HG03439 (cell line): ENCODE measurements at regions not wholly inside any gene's neighbourhood (a gene's known extent, or its start where the extent isn't known, plus 50 kb on each side); places are given as distances from the start of the nearest gene placed in this dataset.
"Not testable (repeated sequence)": the region's sequence is repeated elsewhere in the genome, so short reads cannot be mapped to it uniquely, and the experiment has no call there.

Source experiments
- ATAC-seq: cut with Tn5 transposase; IDR thresholded peaks from one replicate; pipeline ENCODE4 v1.9.1; 2021; ENCODE audit warnings: mild to moderate bottlenecking, moderate library complexity; ENCODE audit not compliant: unreplicated experiment

DNA sequence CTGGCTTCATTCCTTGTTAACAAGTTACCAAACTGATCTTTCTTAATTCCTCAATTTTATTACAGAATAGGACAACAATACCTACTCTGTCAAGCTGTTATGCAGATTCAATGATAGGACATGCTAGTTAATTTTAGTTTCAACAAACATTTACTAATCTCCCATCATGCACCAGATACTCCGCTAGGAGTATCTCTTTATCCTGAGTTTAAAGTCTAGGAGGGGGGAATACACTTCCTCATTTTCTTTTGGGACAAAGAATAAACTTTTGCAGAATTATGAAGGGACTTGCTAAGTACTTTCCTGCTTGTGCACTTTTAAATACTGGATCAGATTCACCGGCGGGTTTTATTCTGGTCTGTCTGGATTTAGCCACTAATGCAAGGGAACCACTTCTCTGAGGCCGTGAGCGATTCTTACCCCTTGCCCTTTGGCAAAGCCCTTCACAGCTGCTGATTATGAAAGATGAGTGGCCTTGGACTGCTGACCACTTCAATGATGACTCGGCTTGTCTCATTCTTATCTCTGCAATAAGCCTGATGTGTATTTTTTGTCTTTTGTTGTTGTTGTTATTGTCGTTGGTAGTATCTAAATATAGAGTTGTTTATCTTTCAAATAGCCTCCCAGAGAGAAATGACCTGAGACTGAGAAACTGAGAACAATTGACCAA is 73.9 kb downstream of the RMI1 start:
- ATAC-seq: no peak

DNA sequence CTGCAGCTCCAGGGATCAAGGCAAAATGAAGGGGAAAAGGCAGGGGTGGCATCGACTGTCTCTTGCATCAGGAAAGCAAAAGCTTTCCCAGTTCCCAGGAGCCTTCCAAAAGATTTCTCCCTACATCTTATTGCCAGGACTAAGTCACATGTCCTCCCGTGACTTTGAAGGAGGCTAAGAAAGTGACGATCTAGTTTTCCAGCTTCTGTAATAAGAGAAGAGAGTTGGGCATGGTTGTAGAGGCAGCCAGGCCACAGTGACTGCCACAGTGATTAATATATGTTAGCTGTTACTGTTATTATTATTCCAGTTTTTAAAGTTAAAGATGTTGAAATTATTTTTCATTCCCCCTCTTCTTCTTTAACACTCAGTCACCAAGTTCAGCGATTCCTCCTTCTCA is 77.1 kb downstream of the RMI1 start:
- ATAC-seq: no peak

DNA sequence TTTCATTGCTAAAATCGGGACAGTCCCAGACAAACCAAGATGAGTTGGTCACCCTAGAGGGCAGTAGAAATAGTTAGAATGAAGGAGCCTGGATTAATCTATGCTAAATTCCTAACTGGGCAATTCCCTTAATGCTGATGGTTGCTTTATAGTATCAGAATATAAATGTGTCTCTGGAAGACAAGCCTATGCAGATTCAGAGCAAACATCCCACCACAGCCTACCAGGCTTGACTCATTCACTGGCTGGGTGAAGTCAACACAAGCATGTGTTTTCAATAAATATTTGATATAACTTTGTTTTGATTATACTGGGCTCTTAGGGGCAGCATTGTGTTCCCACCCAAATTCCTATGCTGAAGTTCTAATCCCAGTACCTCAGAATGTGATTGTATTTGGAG is 79.3 kb downstream of the RMI1 start:
- ATAC-seq: no peak

DNA sequence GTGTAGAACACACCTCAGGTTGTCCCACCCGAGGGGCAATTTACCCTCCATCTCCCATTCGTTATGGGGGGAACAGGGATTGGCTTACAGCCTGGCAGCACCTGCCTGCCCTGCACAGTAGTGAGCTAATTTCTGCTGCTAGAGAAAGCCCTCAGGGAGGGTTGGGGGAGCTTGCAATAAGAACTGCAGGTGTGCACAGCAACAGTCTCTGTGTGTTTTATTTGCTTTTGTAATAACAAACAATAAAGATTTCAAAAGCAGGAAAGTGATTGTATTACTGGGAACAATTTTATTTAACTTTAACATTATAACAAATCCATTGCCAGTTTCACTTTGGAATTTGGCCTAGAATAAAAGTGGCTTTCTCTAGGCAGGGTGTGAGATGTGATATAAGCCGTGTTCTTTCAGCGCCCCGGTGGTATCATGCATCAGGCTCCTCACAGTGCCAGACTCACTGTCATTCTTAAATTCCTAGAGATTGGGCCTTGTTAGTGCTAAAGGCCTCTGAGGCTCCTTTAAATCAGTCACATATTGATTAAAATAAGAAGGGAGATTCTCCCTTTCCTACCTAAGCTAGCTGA is 81.1 kb downstream of the RMI1 start:
- no peak for ATAC-seq

DNA sequence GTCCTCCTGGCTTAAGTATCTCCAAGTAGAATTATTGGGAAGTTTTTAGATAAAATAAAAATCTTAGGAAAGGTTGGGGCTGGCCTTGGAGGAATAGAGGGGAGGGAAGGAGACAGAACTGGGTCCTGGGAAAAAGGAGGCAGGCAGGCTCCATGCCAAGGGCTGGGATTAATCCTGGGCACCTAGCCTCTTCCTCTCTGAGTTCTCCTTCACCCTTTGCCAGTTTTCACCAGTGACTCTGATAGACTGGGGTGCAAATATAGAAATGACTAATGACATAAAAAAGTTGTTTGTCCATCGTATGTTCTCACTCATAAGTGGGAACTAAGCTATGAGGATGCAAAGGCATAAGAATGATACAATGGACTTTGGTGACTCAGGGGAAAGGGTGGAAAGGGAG is 81.9 kb downstream of the RMI1 start:
- no peak for ATAC-seq

DNA sequence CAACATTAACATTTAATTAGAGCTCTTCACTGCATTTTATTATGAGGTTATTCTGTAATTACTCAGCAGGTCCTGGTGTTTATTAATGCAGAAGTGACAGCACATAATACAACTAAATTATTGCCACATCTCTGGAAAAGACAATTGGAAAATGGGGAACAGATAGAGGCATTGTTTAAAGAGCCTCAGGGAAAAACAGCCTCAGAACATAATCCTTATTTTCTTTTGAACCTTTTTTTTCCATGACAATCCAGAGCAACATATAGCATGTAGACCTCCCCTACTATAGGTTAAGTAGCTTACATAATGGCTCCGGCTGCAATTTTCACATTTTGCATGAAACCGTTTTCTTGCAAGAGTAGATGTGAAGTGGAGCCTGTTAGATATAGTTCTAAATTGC is 87.2 kb downstream of the RMI1 start:
- no peak for ATAC-seq

DNA sequence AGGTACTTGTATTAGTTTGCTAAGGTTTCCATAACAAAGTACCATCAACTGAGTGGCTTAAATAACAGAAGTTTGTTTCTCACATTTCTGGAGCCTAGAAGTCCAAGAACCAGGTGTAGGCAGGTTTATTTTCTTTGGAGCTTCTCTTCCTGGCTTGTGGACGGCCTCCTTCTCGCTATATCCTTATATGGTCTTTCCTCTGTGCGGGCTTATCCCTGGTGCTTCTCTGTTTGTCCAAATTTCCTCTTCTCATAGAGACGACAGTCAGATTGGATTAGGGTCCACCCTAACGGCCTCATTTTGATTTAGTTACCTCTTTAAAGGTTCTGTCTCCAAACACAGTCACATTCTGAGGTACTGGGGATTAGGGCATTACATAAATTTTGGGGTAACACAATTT is 88.3 kb downstream of the RMI1 start:
- no peak for ATAC-seq

DNA sequence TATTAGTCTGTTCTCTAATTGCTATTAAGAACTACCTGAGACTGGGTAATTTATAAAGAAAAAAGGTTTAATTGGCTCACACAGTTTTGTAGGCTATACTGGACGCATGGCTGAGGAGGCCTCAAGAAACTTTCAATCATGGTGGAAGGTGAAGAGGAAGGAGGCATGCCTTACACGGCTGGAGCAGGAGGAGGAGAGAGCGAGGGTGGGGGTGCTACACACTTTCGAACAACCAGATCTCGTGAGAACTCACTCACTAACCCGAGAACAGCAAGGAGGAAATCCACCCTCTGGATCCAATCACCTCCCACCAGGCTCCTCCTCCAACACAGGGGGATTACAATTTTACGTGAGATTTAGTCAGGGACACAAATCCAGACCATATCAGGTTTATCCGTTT is 90.0 kb downstream of the RMI1 start:
- ATAC-seq: no peak

DNA sequence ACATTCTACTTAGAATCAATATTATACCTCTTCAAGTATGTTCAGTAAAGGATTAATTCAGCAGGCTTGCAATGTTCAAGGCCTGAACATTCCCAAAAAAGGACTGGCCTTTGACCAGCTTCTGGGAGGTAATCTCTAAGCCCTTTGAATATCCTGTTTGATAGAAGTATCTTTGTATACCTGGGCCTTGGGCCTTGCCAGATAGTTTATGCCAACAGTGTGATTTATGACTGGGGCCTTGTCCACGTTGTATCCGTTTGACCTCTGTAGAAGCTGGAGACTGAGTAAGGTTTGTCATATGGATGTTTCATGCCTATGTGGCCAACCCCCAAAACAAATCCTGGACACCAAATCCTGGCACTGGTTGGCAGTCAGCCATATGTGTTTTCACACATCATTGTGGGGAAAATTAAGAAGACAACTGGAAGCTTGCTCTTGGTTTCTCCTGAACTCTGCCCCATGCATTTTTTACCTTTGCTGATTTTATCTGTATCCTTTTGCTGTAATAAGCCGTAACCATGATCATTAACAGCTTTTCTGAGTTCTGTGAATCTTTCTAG is 92.1 kb downstream of the RMI1 start:
- ATAC-seq: no peak

DNA sequence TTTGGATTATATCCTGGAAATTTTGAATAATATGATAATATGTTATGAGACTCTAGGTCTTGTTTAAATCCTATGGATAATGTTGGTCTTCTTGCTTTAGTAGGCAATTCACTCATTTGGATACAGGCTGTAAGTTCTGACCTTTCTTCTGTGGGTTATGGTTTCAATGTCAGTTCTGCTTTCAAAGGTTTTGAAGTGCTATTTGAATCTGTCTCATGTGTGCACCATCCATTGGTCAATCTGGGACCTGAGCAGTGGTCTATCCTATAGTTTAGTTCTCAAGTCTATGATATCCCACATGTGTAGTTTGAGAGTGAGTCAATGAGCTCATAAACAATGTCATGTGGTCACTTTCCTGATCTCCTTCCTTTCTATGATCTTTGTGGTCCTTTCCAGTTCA is 94.4 kb downstream of the RMI1 start:
- no peak for ATAC-seq

DNA sequence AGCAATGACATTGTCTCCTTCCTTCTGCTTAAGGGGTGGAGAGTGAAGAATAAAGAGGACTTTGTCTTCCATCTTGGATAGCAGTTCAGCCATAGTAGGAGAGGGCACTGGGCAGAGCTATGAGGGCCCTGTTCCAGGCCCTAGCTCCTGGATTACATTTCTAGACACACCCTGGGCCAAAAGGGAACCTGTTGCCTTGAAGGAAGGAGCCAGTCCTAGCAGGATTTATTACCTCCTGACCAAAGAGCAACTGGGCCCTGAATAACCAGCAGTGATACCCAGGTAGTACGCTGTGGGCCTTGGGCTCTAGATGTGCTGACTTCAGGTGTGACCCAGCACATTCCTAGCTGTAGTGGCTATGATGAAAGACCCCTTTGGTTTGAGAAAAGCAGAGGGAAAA is 95.8 kb downstream of the RMI1 start:
- no peak for ATAC-seq

DNA sequence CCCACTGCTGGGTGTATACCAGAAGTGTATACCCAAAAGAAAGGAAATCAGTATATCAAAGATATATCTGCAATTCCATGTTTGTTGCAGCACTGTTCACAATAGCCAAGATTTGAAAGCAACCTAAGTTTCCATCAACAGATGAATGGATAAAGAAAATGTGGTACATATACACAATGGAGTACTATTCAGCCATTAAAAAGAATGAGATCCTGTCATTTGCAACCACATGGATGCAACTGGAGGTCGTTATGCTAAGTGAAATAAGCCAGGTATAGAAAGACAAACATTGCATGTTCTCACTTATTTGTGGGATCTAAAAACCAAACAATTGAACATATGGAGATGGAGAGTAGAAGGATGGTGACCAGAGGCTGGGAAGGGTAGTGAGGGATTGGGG is 97.2 kb downstream of the RMI1 start:
- not testable (repeated sequence) for ATAC-seq

DNA sequence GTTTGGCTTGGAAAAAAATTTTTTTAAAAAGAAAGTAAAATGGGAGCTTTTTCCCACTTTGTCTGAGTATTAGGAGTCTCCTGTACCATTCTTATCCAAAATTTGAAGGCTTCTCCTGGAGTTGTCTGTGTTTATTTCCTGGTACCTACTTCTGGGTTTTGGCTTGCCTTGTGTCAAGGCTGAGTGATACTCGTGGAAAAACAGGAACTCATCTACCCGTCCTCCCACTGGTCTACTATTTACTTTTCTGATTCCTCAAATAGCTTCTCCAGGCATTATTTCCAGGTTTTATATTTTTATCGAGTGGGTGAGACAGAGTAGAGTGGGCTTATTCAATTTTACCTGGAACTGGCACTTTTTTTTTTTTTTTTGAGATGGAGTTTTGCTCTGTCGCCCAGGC is 99.4 kb downstream of the RMI1 start:
- ATAC-seq: no peak

DNA sequence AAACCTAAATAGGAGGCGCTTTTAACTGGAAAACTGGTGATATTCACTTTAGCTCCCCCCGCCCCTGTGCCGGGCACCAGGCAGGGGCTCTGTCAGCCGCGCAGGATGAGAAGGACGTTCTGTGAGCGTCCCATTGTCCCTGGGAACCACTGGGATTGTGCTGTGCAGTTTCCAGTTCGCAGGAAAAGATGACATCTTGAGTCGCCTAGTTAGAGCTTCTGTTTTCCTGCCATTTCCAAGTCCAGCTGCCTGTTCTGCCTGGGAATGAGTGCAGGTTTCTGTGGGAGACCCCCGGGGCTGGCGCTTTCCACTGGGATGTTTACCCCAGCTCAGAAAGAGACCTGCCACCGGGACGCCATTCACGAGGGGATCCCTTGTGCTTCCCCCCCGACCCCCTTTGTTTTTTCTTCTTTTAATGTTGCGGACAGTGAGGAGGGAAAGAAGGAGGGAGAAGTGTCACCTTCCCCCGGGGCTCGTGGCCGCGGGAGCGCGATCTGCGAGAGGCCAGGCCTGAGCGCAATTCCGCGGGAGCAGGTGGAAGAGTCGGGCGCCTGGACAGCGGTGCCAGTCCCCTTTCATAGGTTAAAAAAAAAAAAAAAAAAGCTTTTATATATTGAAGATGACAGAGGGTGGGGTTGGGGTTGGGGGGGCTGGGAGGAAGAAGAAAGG is 121.5 kb downstream of the RMI1 start:
- ATAC-seq: no peak

DNA sequence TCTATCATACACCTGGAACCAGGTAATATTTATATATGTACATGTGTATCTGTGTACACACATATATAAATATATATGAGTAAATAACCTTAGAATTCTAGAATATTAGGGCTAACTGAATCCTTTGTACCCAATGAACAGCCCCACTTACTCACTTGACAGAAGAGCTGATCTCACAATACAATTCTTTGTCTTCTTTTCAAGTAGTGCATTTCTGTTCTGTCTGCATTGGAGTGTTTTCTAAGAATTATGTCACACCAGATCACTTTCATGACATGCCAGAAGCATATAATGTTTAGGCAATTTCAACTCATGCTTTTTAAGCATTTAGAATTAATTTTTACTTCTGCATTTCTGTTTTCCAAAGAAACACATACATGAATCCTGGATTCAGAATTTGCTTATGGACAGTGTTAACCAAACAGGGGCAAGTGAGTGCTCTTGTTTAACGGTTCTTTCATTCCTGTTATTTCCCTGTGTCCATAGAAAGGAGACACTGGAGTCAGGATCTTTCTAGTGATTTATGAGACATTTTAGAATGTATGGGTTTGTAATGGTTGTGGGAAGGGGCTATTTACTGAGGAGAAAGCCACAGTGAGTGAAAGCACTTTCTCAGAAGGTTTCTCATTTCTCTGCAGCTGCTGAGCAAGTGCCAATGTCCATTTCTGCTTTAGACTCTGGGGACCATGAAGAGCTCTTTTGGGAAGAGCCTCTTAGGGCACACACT is 123.2 kb downstream of the RMI1 start:
- ATAC-seq: no peak

DNA sequence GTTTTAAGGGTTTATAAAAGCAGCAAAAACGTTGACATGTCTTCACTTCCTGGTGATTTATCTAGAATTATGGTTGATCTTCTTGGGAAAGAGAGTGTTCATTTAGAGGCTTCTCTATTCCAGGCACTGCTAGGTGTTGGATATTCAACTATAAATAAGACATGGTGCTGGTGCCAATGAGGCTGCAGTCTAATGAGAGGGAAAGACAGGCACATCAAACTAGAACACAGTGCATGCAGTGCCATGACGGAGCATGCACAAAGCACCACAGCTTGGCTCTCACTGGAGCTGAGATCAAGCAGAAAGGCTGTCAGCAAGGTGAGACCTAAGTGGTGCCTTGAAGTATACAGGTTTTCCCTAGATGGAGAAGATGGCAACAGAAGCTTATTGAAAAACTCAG is 126.5 kb downstream of the RMI1 start:
- ATAC-seq: no peak

DNA sequence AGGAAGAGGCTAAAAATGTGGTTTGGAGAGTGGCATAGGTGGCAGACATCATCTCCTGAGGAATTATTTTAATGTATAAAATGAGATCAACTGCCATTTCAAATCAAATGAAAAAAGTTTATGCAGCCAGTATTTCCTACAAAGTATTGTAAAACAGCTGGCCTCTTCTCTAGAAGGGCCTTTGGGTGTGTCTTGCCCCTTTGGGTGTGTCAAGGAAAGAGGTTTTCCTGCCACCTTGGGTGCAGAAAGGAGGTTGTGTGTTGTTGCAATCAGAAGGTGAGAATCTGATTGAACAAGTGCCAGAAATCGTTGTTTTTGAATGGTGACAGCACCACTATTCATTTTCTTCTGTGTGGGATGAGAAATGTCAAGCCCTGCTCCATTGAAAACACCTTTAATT is 127.4 kb downstream of the RMI1 start:
- ATAC-seq: no peak

DNA sequence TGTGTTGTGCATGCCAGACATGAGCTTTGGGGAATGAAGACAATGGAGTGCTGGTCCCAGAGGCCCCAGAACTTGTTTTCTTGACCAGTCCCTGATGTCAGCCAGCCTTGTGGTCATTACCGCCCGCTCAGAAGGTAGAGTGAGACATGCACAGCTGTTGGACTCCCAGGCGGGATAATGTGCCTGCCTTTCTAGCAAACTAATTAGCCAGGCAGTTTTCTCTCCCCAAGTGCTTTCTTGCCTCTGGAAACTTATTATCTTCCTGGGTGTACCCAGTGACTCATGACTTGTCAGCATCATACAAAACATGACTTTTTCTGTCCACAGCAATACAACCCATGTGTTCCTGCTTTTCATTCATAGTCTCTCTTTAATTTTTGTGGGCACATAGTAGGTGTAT is 131.1 kb downstream of the RMI1 start:
- no peak for ATAC-seq

DNA sequence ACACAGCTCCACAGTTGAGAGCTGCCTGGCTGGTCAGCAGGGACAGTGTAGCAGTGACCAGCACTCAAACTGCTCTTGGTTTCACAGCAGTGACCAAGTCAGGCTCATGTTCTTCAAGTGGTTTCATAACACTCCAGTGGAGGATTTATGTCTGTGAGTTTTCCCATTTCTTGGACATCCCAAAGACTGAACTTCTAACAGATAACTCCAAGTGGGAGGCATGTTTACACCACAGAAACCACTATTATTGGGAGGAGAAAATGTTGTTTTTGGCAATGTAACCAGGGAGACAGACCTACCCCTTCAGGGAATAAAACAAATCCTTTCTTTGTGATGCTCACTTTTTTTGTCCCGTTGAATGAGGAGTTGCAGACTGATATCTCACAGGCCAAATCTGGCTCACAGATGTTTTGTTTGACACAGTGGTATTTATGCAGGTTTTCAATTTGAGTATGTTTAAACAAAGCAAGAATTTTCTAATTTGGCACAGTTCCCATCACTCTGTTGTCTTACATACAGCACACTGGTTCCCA is 141.5 kb downstream of the RMI1 start:
- no peak for ATAC-seq

DNA sequence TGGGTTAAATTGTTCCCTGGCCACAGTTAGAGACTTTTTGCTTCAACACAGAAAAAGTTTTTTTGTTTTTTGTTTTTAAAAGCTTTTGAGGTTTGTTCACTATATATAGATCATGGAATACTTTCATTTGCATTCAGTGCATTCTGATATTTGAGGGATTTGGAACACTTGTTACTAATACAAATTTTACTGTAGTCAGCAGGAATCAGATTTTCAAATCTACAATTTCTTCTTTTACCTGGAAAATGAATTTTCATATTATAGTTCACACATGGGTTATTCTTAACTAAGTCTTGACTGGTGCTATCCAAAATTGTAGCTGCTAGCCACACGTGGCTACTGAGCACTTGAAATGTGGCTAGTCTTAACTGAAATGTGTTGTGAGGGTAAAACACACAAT is 142.0 kb downstream of the RMI1 start:
- ATAC-seq: no peak

DNA sequence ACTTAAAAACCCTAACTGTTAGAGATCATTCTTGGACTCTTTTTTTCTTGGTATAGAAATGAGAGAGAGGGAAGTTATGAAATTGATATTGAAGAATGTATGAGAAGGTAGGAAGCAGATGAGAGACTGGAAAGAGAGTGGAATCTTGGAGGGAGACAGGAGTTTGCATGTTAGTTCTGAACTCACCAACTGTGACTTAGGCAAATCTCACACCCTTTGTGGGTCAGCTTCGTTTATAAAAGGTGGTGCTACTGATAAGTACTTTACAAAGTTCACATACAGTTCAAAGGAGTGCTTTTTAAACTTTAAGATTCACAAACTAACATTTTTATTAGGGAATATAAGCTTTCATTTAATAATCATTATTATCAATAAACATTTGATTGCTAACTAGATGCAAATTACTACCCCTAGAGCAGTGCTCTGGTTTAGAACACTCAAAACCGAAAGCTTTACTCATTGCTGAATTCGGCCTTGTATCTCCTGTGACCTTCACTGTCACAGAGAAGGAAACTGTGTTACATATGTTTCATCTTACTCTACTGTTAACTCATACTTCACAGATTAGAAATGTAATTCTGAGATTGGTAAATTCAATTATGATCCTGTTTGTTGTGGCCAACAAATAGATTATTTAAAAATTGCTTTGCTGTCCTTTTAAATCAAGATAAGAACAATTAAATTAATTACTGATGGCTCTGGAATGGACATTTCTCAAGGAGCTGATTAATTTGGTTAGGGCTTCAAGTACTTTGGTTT is 143.2 kb downstream of the RMI1 start:
- ATAC-seq: peak; percentile 92
